ENCODE measurements at regions not wholly inside any gene's neighbourhood (a gene's known extent, or its start where the extent isn't known, plus 50 kb on each side); places are given as distances from the start of the nearest gene placed in this dataset.
"Not testable (repeated sequence)": the region's sequence is repeated elsewhere in the genome, so short reads cannot be mapped to it uniquely, and the experiment has no call there.

- H3K36me3 ChIP-seq (ENCODE audit: insufficient read depth, low read length), result no peaks in the 10 kb centered on the region
- H3K4me3 ChIP-seq (ENCODE audit: low read depth, low read length), result no peak overlapping the region
- no peak overlapping the region for H2AFZ ChIP-seq (ENCODE audit: low read length, unreplicated experiment)
- H3K27ac ChIP-seq (ENCODE audit: low read depth, low read length), result no peak overlapping the region
- no peaks in the 10 kb centered on the region for H3K4me1 ChIP-seq (ENCODE audit: control insufficient read depth, insufficient read depth, low read length, unreplicated experiment)
- no peaks in the 10 kb centered on the region for H3K79me2 ChIP-seq (ENCODE audit: control insufficient read depth, insufficient read depth, low read length, unreplicated experiment)
- H3K27me3 ChIP-seq (ENCODE audit: insufficient read depth, low read length), result no peaks in the 10 kb centered on the region
Measured at GRCh38 chrX:750812-751211, 120.2 kb downstream of the SHOX start.

GRCh38 chrX:750263-750662, 119.7 kb downstream of the SHOX start:
- H3K4me1 ChIP-seq (ENCODE audit: control insufficient read depth, insufficient read depth, low read length, unreplicated experiment), result no peaks in the 10 kb centered on the region
- H3K79me2 ChIP-seq (ENCODE audit: control insufficient read depth, insufficient read depth, low read length, unreplicated experiment), result no peaks in the 10 kb centered on the region
- H3K4me3 ChIP-seq (ENCODE audit: low read depth, low read length), result no peak overlapping the region
- H3K27me3 ChIP-seq (ENCODE audit: insufficient read depth, low read length), result no peaks in the 10 kb centered on the region
- no peak overlapping the region for H2AFZ ChIP-seq (ENCODE audit: low read length, unreplicated experiment)
- H3K27ac ChIP-seq (ENCODE audit: low read depth, low read length), result no peak overlapping the region
- no peaks in the 10 kb centered on the region for H3K36me3 ChIP-seq (ENCODE audit: insufficient read depth, low read length)

- Histone ChIP-seq H3K27me3 (ENCODE audit: insufficient read depth, low read length) (no peaks in the 10 kb centered on the region), H3K27ac (ENCODE audit: low read depth, low read length) (no peak overlapping the region), H3K4me3 (ENCODE audit: low read depth, low read length) (no peak overlapping the region), H3K79me2 (ENCODE audit: control insufficient read depth, insufficient read depth, low read length, unreplicated experiment) (no peaks in the 10 kb centered on the region), H2AFZ (ENCODE audit: low read length, unreplicated experiment) (no peak overlapping the region), H3K4me1 (ENCODE audit: control insufficient read depth, insufficient read depth, low read length, unreplicated experiment) (no peaks in the 10 kb centered on the region), H3K36me3 (ENCODE audit: insufficient read depth, low read length) (no peaks in the 10 kb centered on the region)
Measured at GRCh38 chrX:747176-747575, 116.6 kb downstream of the SHOX start.

- Histone ChIP-seq H3K79me2 (ENCODE audit: control insufficient read depth, insufficient read depth, low read length, unreplicated experiment) (no peaks in the 10 kb centered on the region), H3K4me3 (ENCODE audit: low read depth, low read length) (no peak overlapping the region), H3K36me3 (ENCODE audit: insufficient read depth, low read length) (no peaks in the 10 kb centered on the region), H3K27ac (ENCODE audit: low read depth, low read length) (no peak overlapping the region), H3K27me3 (ENCODE audit: insufficient read depth, low read length) (peaks cover 1% of the 10 kb centered on the region; the same call in 1 of the 2 replicates), H2AFZ (ENCODE audit: low read length, unreplicated experiment) (no peak overlapping the region), H3K4me1 (ENCODE audit: control insufficient read depth, insufficient read depth, low read length, unreplicated experiment) (no peaks in the 10 kb centered on the region)
Measured at GRCh38 chrX:739611-740010, 109.0 kb downstream of the SHOX start.

GRCh38 chrX:737021-737420, 106.4 kb downstream of the SHOX start:
- not testable (repeated sequence) for H3K4me1 ChIP-seq (ENCODE audit: control insufficient read depth, insufficient read depth, low read length, unreplicated experiment); H3K4me3 ChIP-seq (ENCODE audit: low read depth, low read length); H3K36me3 ChIP-seq (ENCODE audit: insufficient read depth, low read length); H3K27ac ChIP-seq (ENCODE audit: low read depth, low read length); H3K79me2 ChIP-seq (ENCODE audit: control insufficient read depth, insufficient read depth, low read length, unreplicated experiment); H2AFZ ChIP-seq (ENCODE audit: low read length, unreplicated experiment)
- peaks cover 14% of the 10 kb centered on the region for H3K27me3 ChIP-seq (ENCODE audit: insufficient read depth, low read length)

GRCh38 chrX:734362-734761, 103.8 kb downstream of the SHOX start:
- no peaks in the 10 kb centered on the region for H3K79me2 ChIP-seq (ENCODE audit: control insufficient read depth, insufficient read depth, low read length, unreplicated experiment)
- H3K27ac ChIP-seq (ENCODE audit: low read depth, low read length), result no peak overlapping the region
- H3K36me3 ChIP-seq (ENCODE audit: insufficient read depth, low read length), result no peaks in the 10 kb centered on the region
- H3K4me1 ChIP-seq (ENCODE audit: control insufficient read depth, insufficient read depth, low read length, unreplicated experiment), result no peaks in the 10 kb centered on the region
- no peak overlapping the region for H3K4me3 ChIP-seq (ENCODE audit: low read depth, low read length)
- H2AFZ ChIP-seq (ENCODE audit: low read length, unreplicated experiment), result no peak overlapping the region
- H3K27me3 ChIP-seq (ENCODE audit: insufficient read depth, low read length), result peaks cover 14% of the 10 kb centered on the region

- H3K4me3 ChIP-seq (ENCODE audit: low read depth, low read length), result no peak overlapping the region
- peaks cover 14% of the 10 kb centered on the region for H3K27me3 ChIP-seq (ENCODE audit: insufficient read depth, low read length)
- no peaks in the 10 kb centered on the region for H3K79me2 ChIP-seq (ENCODE audit: control insufficient read depth, insufficient read depth, low read length, unreplicated experiment)
- H3K4me1 ChIP-seq (ENCODE audit: control insufficient read depth, insufficient read depth, low read length, unreplicated experiment), result no peaks in the 10 kb centered on the region
- H3K36me3 ChIP-seq (ENCODE audit: insufficient read depth, low read length), result no peaks in the 10 kb centered on the region
- no peak overlapping the region for H3K27ac ChIP-seq (ENCODE audit: low read depth, low read length)
- H2AFZ ChIP-seq (ENCODE audit: low read length, unreplicated experiment), result no peak overlapping the region
Measured at GRCh38 chrX:733961-734360, 103.4 kb downstream of the SHOX start.

GRCh38 chrX:729583-730409, 99.2 kb downstream of the SHOX start:
- Histone ChIP-seq H3K36me3 (ENCODE audit: insufficient read depth, low read length) (no peaks in the 10 kb centered on the region), H3K27ac (ENCODE audit: low read depth, low read length) (no peak overlapping the region), H2AFZ (ENCODE audit: low read length, unreplicated experiment) (no peak overlapping the region), H3K4me3 (ENCODE audit: low read depth, low read length) (no peak overlapping the region), H3K79me2 (ENCODE audit: control insufficient read depth, insufficient read depth, low read length, unreplicated experiment) (no peaks in the 10 kb centered on the region), H3K4me1 (ENCODE audit: control insufficient read depth, insufficient read depth, low read length, unreplicated experiment) (no peaks in the 10 kb centered on the region), H3K27me3 (ENCODE audit: insufficient read depth, low read length) (peaks cover 14% of the 10 kb centered on the region)

GRCh38 chrX:729101-729500, 98.5 kb downstream of the SHOX start:
- not testable (repeated sequence) for H3K36me3 ChIP-seq (ENCODE audit: insufficient read depth, low read length); H3K27me3 ChIP-seq (ENCODE audit: insufficient read depth, low read length); H3K27ac ChIP-seq (ENCODE audit: low read depth, low read length); H2AFZ ChIP-seq (ENCODE audit: low read length, unreplicated experiment); H3K4me3 ChIP-seq (ENCODE audit: low read depth, low read length); H3K4me1 ChIP-seq (ENCODE audit: control insufficient read depth, insufficient read depth, low read length, unreplicated experiment); H3K79me2 ChIP-seq (ENCODE audit: control insufficient read depth, insufficient read depth, low read length, unreplicated experiment)

GRCh38 chrX:728639-729038, 98.0 kb downstream of the SHOX start:
- not testable (repeated sequence) for H3K27ac ChIP-seq (ENCODE audit: low read depth, low read length); H3K79me2 ChIP-seq (ENCODE audit: control insufficient read depth, insufficient read depth, low read length, unreplicated experiment); H3K4me1 ChIP-seq (ENCODE audit: control insufficient read depth, insufficient read depth, low read length, unreplicated experiment); H3K36me3 ChIP-seq (ENCODE audit: insufficient read depth, low read length); H3K27me3 ChIP-seq (ENCODE audit: insufficient read depth, low read length); H3K4me3 ChIP-seq (ENCODE audit: low read depth, low read length); H2AFZ ChIP-seq (ENCODE audit: low read length, unreplicated experiment)

GRCh38 chrX:727738-728621, 97.4 kb downstream of the SHOX start:
- H3K4me1 ChIP-seq (ENCODE audit: control insufficient read depth, insufficient read depth, low read length, unreplicated experiment), result no peaks in the 10 kb centered on the region
- H2AFZ ChIP-seq (ENCODE audit: low read length, unreplicated experiment), result no peak overlapping the region
- H3K27me3 ChIP-seq (ENCODE audit: insufficient read depth, low read length), result no peaks in the 10 kb centered on the region
- H3K4me3 ChIP-seq (ENCODE audit: low read depth, low read length), result no peak overlapping the region
- no peak overlapping the region for H3K27ac ChIP-seq (ENCODE audit: low read depth, low read length)
- no peaks in the 10 kb centered on the region for H3K79me2 ChIP-seq (ENCODE audit: control insufficient read depth, insufficient read depth, low read length, unreplicated experiment)
- H3K36me3 ChIP-seq (ENCODE audit: insufficient read depth, low read length), result no peaks in the 10 kb centered on the region

Data from ACC112 (cell line).